Adrenal gland (tissue), 9 donors: ENCODE measurements at regions not wholly inside any gene's neighbourhood (a gene's known extent, or its start where the extent isn't known, plus 50 kb on each side); places are given as distances from the start of the nearest gene placed in this dataset.

ENCODE experiments used
- DNase-seq, 7 donors: peaks; one replicate each; pipeline ENCODE4 v3.0.0-alpha.2; 2019 to 2020
- H3K27ac ChIP-seq, 5 donors: fragments of 200-600 bp; sonication (generic) in 4 of 5; 1 replicate in 3 of 5; 2 replicates in 2 of 5; pipeline versions ENCODE4 v1.5.1 to v1.8.0; 2016 to 2020; ENCODE audit warnings: mild to moderate bottlenecking in 1 of 5
- H3K27me3 ChIP-seq: fragments of 200-600 bp; 2 replicates; pipeline ENCODE4 v1.8.0; 2021
- H3K36me3 ChIP-seq, 2 donors: fragments of 200-600 bp; replicated peaks in 1 of 2; 1 replicate in 1 of 2; 2 replicates in 1 of 2; pipeline versions ENCODE4 v1.5.1 to v1.8.0; 2018 to 2022
- H3K4me1 ChIP-seq, 2 donors: fragments of 200-600 bp; replicated peaks in 1 of 2; 1 replicate in 1 of 2; 2 replicates in 1 of 2; pipeline versions ENCODE4 v1.5.1 to v1.8.0; 2018 to 2021
- H3K4me3 ChIP-seq, 4 donors: fragments of 200-600 bp; sonication (generic) in 3 of 4; one replicate each; pipeline ENCODE4 v1.5.1; 2016 to 2018
- H3K9me3 ChIP-seq, 3 donors: fragments of 200-600 bp; sonication (generic) in 1 of 3; replicated peaks in 1 of 3; 1 replicate in 2 of 3; 2 replicates in 1 of 3; pipeline versions ENCODE4 v1.5.1 to v1.8.0; 2016 to 2021
- POLR2A ChIP-seq, 2 donors: fragments of 450-650 bp; IDR thresholded peaks; one replicate each; pipeline ENCODE4 v1.6.1; 2017; ENCODE audit warnings: antibody characterized with exemption in 2 of 2, mild to moderate bottlenecking in 2 of 2, moderate library complexity in 1 of 2
- WGBS, 4 donors: extraction: QIAGEN DNeasy Blood & Tissue Kit in 2 of 4; methylation state at CpG; one replicate each; pipeline versions ENCODE4 v1.1.5 to v1.1.7; 2013 to 2017; 5-methylcytosine and 5-hydroxymethylcytosine counted together
- intact Hi-C, 2 donors: fragments of 100-400 bp; cut with DNase I; formaldehyde crosslinking; loops; one replicate each; pipeline versions ENCODE4 v1.14.1 to v1.15.0; 2022 to 2023
- TF ChIP-seq, protein P1 (sequence below), 6 experiments: fragments of 450-650 bp in 4 of 6; fragments of 200-600 bp in 2 of 6; sonication (generic) in 1 of 6; IDR thresholded peaks; 1 replicate in 5 of 6; 2 replicates in 1 of 6; pipeline versions ENCODE4 v1.5.1 to v1.8.0; 2016 to 2021; ENCODE audit warnings: antibody characterized with exemption in 6 of 6, mild to moderate bottlenecking in 2 of 6, moderate library complexity in 1 of 6
- donor health status: healthy with polysubstance abuse.
- donor health status: Bipolar disorder and iron deficiency.
- donor health status: DM: yes; HTN: yes; CAD: no.
- donor health status: DM: no; HTN: no; CAD: no.
- donor health status: DM: no; HTN: no; CAD: no.

DNA sequence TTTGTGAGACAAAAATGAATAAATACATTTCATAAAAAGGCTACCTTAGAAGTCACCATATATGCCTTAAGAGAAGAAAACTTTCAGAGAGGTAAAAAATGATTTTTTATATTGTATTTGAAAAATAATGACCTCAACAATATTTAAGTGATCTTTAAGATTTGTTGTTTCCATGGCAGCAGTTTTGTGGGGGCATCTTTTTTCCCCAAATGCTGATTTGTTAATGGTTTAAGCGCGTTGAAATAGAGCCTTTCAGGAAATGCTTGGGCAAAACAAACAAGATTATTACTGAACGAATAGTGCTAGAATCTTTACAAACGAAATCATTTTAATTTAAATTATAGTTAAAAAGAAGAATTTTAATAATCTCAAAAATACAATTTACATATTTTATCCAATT, 103.1 kb upstream of the MYO16 start:
- DNase-seq = no peak
- no peaks in the 10 kb centered on the region for H3K27me3 ChIP-seq
- H3K9me3 ChIP-seq = no peaks in the 10 kb centered on the region
- no peak overlapping the region for H3K27ac ChIP-seq
- H3K4me1 ChIP-seq = no peaks in the 10 kb centered on the region
- H3K4me3 ChIP-seq = no peak overlapping the region
- no peak for TF ChIP-seq POLR2A (IDR thresholded peaks at IDR 0.05)
- TF ChIP-seq, protein P1, sequence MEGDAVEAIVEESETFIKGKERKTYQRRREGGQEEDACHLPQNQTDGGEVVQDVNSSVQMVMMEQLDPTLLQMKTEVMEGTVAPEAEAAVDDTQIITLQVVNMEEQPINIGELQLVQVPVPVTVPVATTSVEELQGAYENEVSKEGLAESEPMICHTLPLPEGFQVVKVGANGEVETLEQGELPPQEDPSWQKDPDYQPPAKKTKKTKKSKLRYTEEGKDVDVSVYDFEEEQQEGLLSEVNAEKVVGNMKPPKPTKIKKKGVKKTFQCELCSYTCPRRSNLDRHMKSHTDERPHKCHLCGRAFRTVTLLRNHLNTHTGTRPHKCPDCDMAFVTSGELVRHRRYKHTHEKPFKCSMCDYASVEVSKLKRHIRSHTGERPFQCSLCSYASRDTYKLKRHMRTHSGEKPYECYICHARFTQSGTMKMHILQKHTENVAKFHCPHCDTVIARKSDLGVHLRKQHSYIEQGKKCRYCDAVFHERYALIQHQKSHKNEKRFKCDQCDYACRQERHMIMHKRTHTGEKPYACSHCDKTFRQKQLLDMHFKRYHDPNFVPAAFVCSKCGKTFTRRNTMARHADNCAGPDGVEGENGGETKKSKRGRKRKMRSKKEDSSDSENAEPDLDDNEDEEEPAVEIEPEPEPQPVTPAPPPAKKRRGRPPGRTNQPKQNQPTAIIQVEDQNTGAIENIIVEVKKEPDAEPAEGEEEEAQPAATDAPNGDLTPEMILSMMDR (IDR thresholded peaks at IDR 0.05) = no peak
- intact Hi-C loops = no loop called here
- WGBS, 4 donors = 69 to 77% (median 73%) methylated on average over 4 of the region's 4 CpGs
- no peaks in the 10 kb centered on the region for H3K36me3 ChIP-seq

DNA sequence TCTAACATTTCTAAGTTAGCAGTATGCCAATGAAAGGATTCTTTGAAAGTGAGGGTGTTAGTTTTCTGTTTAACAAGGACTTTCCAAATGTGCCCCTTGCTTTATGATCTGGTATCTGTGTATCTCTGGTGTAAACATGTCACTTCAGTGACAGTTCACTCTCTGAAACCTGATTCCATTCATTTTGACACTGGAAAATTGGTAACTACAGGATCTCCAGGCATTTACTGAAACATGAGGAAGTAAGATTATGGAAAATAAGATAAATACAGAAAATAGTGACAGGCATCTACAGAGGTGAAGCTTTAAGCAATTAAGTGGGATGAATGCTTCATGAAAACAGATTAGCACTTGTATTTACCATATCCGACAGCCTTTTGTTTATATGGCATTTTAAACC, 101.6 kb upstream of the MYO16 start:
- Histone ChIP-seq H3K27ac (no peak overlapping the region), H3K36me3 (no peaks in the 10 kb centered on the region), H3K9me3 (no peaks in the 10 kb centered on the region), H3K27me3 (peaks cover 3% of the 10 kb centered on the region), H3K4me3 (no peak overlapping the region), H3K4me1 (no peaks in the 10 kb centered on the region)
- WGBS, 4 donors = 8 to 36% (median 25%) methylated on average over 1 of the region's 1 CpG
- intact Hi-C loops = no loop called here
- TF ChIP-seq, protein P1 (IDR thresholded peaks at IDR 0.05) = no peak
- no peak for TF ChIP-seq POLR2A (IDR thresholded peaks at IDR 0.05)
- no peak for DNase-seq

DNA sequence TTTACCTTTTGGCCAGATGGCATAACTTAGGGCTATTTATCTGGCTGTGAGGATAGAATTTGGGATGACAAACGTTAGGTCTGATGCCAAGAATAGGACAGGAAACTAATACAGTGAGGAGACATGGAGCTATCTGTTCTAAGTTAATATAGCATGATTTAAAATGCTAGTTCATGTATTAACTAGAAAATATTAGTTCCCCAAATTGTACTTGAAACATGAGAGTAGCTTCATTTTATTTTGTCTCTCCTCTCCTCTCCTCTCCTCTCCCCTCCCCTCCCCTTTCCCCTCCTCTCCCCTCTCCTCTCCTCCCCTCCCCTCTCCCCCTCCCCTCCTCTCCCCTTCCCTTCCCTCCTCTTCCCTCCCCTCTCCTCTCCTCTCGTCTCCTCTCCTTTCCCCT, 101.1 kb upstream of the MYO16 start:
- 7 to 26% (median 18%) methylated on average over 1 to 2 of the region's 2 CpGs for WGBS, 4 donors
- intact Hi-C loops = no loop called here
- Histone ChIP-seq H3K27me3 (peaks cover 3% of the 10 kb centered on the region), H3K27ac (no peak overlapping the region), H3K9me3 (no peaks in the 10 kb centered on the region), H3K4me1 (no peaks in the 10 kb centered on the region), H3K4me3 (no peak overlapping the region), H3K36me3 (no peaks in the 10 kb centered on the region)
- TF ChIP-seq POLR2A (IDR thresholded peaks at IDR 0.05) = no peak
- TF ChIP-seq, protein P1 (IDR thresholded peaks at IDR 0.05) = no peak
- no peak for DNase-seq

DNA sequence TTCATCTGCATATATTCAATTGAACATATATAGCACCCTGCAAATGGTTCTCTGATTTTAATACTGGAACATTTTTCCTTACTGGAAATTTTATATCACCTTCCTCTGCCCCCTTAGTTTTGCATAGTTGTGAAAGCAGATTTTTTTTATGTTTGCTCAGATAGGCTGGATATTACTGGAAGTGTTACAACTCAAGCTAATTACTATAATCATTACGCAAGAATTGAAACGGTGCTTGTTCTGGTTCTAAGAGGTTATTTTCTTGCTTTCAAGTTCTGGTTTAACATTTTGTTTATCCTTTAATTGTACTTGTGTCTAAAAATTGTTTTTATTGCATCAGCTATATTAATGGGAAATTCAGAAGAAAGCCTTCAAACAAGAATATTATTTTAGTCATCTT, 95.6 kb upstream of the MYO16 start:
- Histone ChIP-seq H3K27me3 (peaks cover 3% of the 10 kb centered on the region), H3K27ac (no peak overlapping the region), H3K4me3 (no peak overlapping the region), H3K36me3 (no peaks in the 10 kb centered on the region), H3K9me3 (no peaks in the 10 kb centered on the region), H3K4me1 (no peaks in the 10 kb centered on the region)
- 79 to 85% (median 81%) methylated on average over 2 of the region's 2 CpGs for WGBS, 4 donors
- no peak for DNase-seq
- TF ChIP-seq POLR2A (IDR thresholded peaks at IDR 0.05) = no peak
- TF ChIP-seq, protein P1 (IDR thresholded peaks at IDR 0.05) = no peak
- intact Hi-C loops = no loop called here
